Medulla oblongata (tissue), 1 donor: ENCODE measurements at regions not wholly inside any gene's neighbourhood (a gene's known extent, or its start where the extent isn't known, plus 50 kb on each side); places are given as distances from the start of the nearest gene placed in this dataset.
A peak's percentile ranks its signal among the peaks of the same experiment; 100 is the strongest.
"Not testable (repeated sequence)": the region's sequence is repeated elsewhere in the genome, so short reads cannot be mapped to it uniquely, and the experiment has no call there.

Experiments used
- DNase-seq: peaks from one replicate; pipeline ENCODE4 v3.0.0-alpha.2; 2015; ENCODE audit errors: extremely low spot score

- no peak for DNase-seq
These were observed 164.0 kb downstream of the ASMT start for GRCh38 chrX:1778817-1779216.

GRCh38 chrX:1779626-1780025 is 164.8 kb downstream of the ASMT start:
- DNase-seq = no peak

GRCh38 chrX:1781766-1782165 is 166.9 kb downstream of the ASMT start:
- no peak for DNase-seq

GRCh38 chrX:1784773-1785172 is 169.9 kb downstream of the ASMT start:
- DNase-seq = no peak

GRCh38 chrX:1788300-1788911 is 173.5 kb downstream of the ASMT start:
- DNase-seq = no peak

GRCh38 chrX:1792636-1793035 is 177.8 kb downstream of the ASMT start:
- no peak for DNase-seq

- DNase-seq = no peak
These were observed 179.7 kb downstream of the ASMT start for GRCh38 chrX:1794586-1794985.

- DNase-seq = no peak
These were observed 188.1 kb downstream of the ASMT start for GRCh38 chrX:1802912-1803311.

GRCh38 chrX:1803741-1804140 is 188.9 kb downstream of the ASMT start:
- no peak for DNase-seq

- peak; percentile 5 for DNase-seq
These were observed 192.5 kb downstream of the ASMT start for GRCh38 chrX:1807301-1807731.

GRCh38 chrX:1809581-1809980 is 194.7 kb downstream of the ASMT start:
- no peak for DNase-seq

GRCh38 chrX:1813809-1814208 is 198.9 kb downstream of the ASMT start:
- DNase-seq = no peak

- DNase-seq = no peak
These were observed 200.8 kb downstream of the ASMT start for GRCh38 chrX:1815456-1816175.

- DNase-seq = not testable (repeated sequence)
These were observed 201.6 kb downstream of the ASMT start for GRCh38 chrX:1816387-1816982.

- DNase-seq = no peak
These were observed 207.0 kb downstream of the ASMT start for GRCh38 chrX:1821846-1822245.

GRCh38 chrX:1824855-1825254 is 210.0 kb downstream of the ASMT start:
- no peak for DNase-seq

GRCh38 chrX:1833656-1834360 is 218.9 kb downstream of the ASMT start:
- DNase-seq = no peak

- DNase-seq = no peak
These were observed 220.2 kb downstream of the ASMT start for GRCh38 chrX:1835056-1835455.

- no peak for DNase-seq
These were observed 221.8 kb downstream of the ASMT start for GRCh38 chrX:1836683-1837082.

GRCh38 chrX:1841746-1842145 is 226.9 kb downstream of the ASMT start:
- DNase-seq = no peak

- not testable (repeated sequence) for DNase-seq
These were observed 232.1 kb downstream of the ASMT start for GRCh38 chrX:1847000-1847399.

GRCh38 chrX:1847790-1848189 is 232.9 kb downstream of the ASMT start:
- not testable (repeated sequence) for DNase-seq

GRCh38 chrX:1851527-1851926 is 236.7 kb downstream of the ASMT start:
- DNase-seq = no peak
